ENCODE measurements at regions not wholly inside any gene's neighbourhood (a gene's known extent, or its start where the extent isn't known, plus 50 kb on each side); places are given as distances from the start of the nearest gene placed in this dataset.

- no peak for TF ChIP-seq ZNF600 (tag by site-specific recombination; IDR thresholded peaks at IDR 0.05)
- TF ChIP-seq MZF1 (tag by site-specific recombination; IDR thresholded peaks at IDR 0.05; ENCODE audit: borderline replicate concordance) = no peak
- no peak for TF ChIP-seq ZNF513 (tag by site-specific recombination; IDR thresholded peaks at IDR 0.05)
- no peak for TF ChIP-seq ZNF114 (tag by site-specific recombination; IDR thresholded peaks at IDR 0.05)
- no peak for TF ChIP-seq ZNF221 (tag by site-specific recombination; IDR thresholded peaks at IDR 0.05; ENCODE audit: borderline replicate concordance)
- no peak for TF ChIP-seq MYNN (tag by site-specific recombination; IDR thresholded peaks at IDR 0.05; ENCODE audit: borderline replicate concordance)
- no peak for TF ChIP-seq CTCF (tag by site-specific recombination; IDR thresholded peaks at IDR 0.05)
- no peak for TF ChIP-seq SP2 (tag by site-specific recombination; IDR thresholded peaks at IDR 0.05)
- TF ChIP-seq ZBTB44 (tag by site-specific recombination; IDR thresholded peaks at IDR 0.05) = no peak
- TF ChIP-seq ZXDB (tag by site-specific recombination; IDR thresholded peaks at IDR 0.05) = no peak
- no peak for TF ChIP-seq YY1 (tag by site-specific recombination; IDR thresholded peaks at IDR 0.05)
- TF ChIP-seq ZNF239 (tag by site-specific recombination; IDR thresholded peaks at IDR 0.05) = no peak
- TF ChIP-seq ZNF660 (tag by site-specific recombination; IDR thresholded peaks at IDR 0.05) = no peak
These were observed 358.5 kb upstream of the PCDH9 start for GRCh38 chr13:67588607-67589006.
